ENCODE measurements at regions not wholly inside any gene's neighbourhood (a gene's known extent, or its start where the extent isn't known, plus 50 kb on each side); places are given as distances from the start of the nearest gene placed in this dataset.

GRCh38 chr20:50246367-50247195, 56.0 kb downstream of the CEBPB start:
- Histone ChIP-seq H3K36me3 (no peaks in the 10 kb centered on the region), H3K9me3 (no peaks in the 10 kb centered on the region), H3K27ac (peak overlapping the region; percentile 92 to 94), H3K27me3 (no peaks in the 10 kb centered on the region), H3K4me3 (no peak overlapping the region), H3K4me1 (peaks cover 0 to 44% of the 10 kb centered on the region in 2 donors)
- intact Hi-C loops (cut with DNase I; ENCODE audit: low total_unique reads) = no loop called here
- peak; percentile 63 to 68 for DNase-seq (ENCODE audit: low spot score in 2 of 2)
- TF ChIP-seq POLR2AphosphoS5 (IDR thresholded peaks at IDR 0.05) (peak in 1 of 3 donors; percentile 60), CTCF (IDR thresholded peaks at IDR 0.05) (no peak), POLR2A (IDR thresholded peaks at IDR 0.05) (no peak)

GRCh38 chr20:50247196-50248094, 56.8 kb downstream of the CEBPB start:
- H3K27me3 ChIP-seq = no peaks in the 10 kb centered on the region
- H3K27ac ChIP-seq = peak overlapping the region; percentile 92 to 94
- H3K4me3 ChIP-seq = no peak overlapping the region
- no peaks in the 10 kb centered on the region for H3K36me3 ChIP-seq
- TF ChIP-seq CTCF (IDR thresholded peaks at IDR 0.05) (no peak), POLR2AphosphoS5 (IDR thresholded peaks at IDR 0.05) (no peak), POLR2A (IDR thresholded peaks at IDR 0.05) (no peak)
- intact Hi-C loops (cut with DNase I; ENCODE audit: low total_unique reads) = no loop called here
- H3K9me3 ChIP-seq = no peaks in the 10 kb centered on the region
- DNase-seq (ENCODE audit: low spot score in 2 of 2) = no peak
- H3K4me1 ChIP-seq = peaks cover 0 to 37% of the 10 kb centered on the region in 2 donors

DNA sequence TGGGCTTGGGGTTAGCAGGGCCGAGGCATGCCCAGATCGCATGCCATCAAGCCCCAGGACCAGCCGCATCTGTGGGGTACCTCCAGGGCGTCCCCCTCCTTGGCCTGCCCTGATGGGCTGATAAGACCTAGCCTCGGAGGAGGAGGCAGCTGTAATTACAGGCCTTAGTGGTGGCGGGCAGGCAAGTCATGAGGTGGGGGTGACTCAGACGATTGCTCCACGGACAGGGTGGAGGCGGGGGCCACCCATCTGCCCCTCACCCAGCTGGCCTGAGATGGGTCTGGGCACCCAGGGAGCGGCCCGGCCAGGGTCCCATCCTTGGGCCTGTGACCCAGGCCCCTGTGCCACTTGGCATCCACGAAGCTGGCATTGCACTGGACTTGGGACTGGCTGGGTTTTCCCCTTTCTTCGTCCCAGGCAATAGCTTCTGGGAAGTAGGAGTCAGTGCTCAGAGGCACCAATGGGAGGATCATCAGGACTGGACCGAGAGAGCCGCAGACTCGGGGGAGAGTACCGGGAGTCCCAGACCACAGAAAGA, 57.5 kb downstream of the CEBPB start:
- Histone ChIP-seq H3K4me1 (peaks cover 0 to 34% of the 10 kb centered on the region in 2 donors), H3K27ac (peak overlapping the region; percentile 92 to 94), H3K9me3 (no peaks in the 10 kb centered on the region), H3K4me3 (no peak overlapping the region), H3K36me3 (no peaks in the 10 kb centered on the region), H3K27me3 (no peaks in the 10 kb centered on the region)
- DNase-seq (ENCODE audit: low spot score in 2 of 2) = no peak
- TF ChIP-seq POLR2A (IDR thresholded peaks at IDR 0.05) (no peak), POLR2AphosphoS5 (IDR thresholded peaks at IDR 0.05) (no peak), CTCF (IDR thresholded peaks at IDR 0.05) (no peak)
- intact Hi-C loops (cut with DNase I; ENCODE audit: low total_unique reads) = no loop called here

GRCh38 chr20:50249447-50250388, 59.1 kb downstream of the CEBPB start:
- TF ChIP-seq POLR2AphosphoS5 (IDR thresholded peaks at IDR 0.05) = no peak
- no peak for TF ChIP-seq POLR2A (IDR thresholded peaks at IDR 0.05)
- H3K27ac ChIP-seq = peak overlapping the region; percentile 66 to 92
- H3K9me3 ChIP-seq = no peaks in the 10 kb centered on the region
- H3K4me1 ChIP-seq = peaks cover 0 to 31% of the 10 kb centered on the region in 2 donors
- DNase-seq (ENCODE audit: low spot score in 2 of 2) = no peak
- no peaks in the 10 kb centered on the region for H3K27me3 ChIP-seq
- no peak overlapping the region for H3K4me3 ChIP-seq
- H3K36me3 ChIP-seq = no peaks in the 10 kb centered on the region
- intact Hi-C loops (cut with DNase I; ENCODE audit: low total_unique reads) = no loop called here

Measured in breast epithelium (tissue), 4 donors.